CD4-positive, alpha-beta T cell treated with Interleukin-21 for 1 hour (primary cell): ENCODE measurements at regions not wholly inside any gene's neighbourhood (a gene's known extent, or its start where the extent isn't known, plus 50 kb on each side); places are given as distances from the start of the nearest gene placed in this dataset.

ENCODE experiments used
- DNase-seq: peaks from one replicate; pipeline ENCODE4 v3.0.0-alpha.2; 2020

GRCh38 chr1:208923946-208924720, 659.4 kb upstream of the CAMK1G start:
- DNase-seq: no peak

GRCh38 chr1:208924928-208925327, 658.6 kb upstream of the CAMK1G start:
- no peak for DNase-seq

- no peak for DNase-seq
Measured at GRCh38 chr1:208928349-208929010, 655.0 kb upstream of the CAMK1G start.

- no peak for DNase-seq
Measured at GRCh38 chr1:208929575-208929974, 653.9 kb upstream of the CAMK1G start.

DNA sequence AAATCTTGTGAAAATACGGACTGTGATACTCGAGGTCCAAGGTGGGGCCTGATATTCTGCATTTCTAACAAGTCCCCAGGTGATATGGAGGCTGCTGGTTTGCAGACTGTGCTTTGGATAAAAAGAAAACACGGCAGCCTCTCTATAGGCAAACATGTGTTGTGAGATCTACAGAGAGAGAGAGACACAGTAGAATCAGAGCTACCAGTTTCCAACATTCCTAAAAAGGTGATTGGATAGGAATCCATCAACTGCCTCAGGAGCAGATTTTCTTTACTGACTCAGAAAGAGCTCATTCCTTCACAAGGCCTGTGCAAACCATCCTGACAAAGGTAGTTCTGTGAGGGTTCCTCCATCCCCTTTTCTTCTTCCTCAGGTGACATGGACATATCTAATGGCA, 651.6 kb upstream of the CAMK1G start:
- no peak for DNase-seq

GRCh38 chr1:208933984-208934525, 649.5 kb upstream of the CAMK1G start:
- no peak for DNase-seq

DNA sequence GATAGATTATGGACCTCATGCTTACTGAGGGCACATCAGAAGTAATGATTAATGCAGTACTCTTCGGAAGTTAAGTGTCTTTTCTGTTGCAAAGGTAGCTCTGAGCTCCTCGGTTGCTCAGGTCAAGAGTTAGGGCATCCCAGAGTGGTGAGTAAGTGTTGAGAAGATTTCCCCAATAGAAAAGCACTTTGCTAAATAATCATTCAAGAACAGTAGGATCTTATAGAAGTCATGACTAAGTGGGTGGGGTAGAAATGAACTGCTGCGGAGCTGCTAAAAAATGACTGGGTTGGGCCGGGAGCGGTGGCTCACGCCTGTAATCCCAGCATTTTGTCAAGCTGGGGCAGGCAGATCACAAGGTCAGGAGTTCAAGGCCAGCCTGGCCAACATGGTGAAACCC, 648.6 kb upstream of the CAMK1G start:
- no peak for DNase-seq

- no peak for DNase-seq
Measured at GRCh38 chr1:208935517-208936187, 647.9 kb upstream of the CAMK1G start.

- no peak for DNase-seq
Measured at GRCh38 chr1:208939537-208940085, 643.9 kb upstream of the CAMK1G start.

GRCh38 chr1:208942394-208943130, 641.0 kb upstream of the CAMK1G start:
- no peak for DNase-seq

DNA sequence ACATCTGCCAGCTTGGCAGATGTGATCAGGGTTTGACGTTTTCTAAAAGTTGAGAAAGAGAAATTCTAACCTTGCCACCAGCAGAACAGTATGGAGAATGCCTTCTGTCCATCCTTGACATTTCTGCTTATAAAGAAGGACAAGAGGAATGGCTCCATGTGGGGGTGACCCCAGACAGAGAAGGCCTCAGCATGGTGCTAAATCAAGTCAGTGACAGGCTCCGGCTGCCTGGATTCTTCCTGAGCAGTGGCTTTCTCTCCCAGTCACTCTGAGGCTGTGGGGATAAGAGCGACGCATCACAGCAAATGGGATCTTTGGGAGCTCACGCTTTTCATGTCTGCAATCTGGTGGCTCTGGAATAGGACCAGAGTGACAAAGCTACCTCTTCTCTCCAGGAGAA, 640.2 kb upstream of the CAMK1G start:
- DNase-seq: no peak

GRCh38 chr1:208944981-208945451, 638.5 kb upstream of the CAMK1G start:
- DNase-seq: no peak

DNA sequence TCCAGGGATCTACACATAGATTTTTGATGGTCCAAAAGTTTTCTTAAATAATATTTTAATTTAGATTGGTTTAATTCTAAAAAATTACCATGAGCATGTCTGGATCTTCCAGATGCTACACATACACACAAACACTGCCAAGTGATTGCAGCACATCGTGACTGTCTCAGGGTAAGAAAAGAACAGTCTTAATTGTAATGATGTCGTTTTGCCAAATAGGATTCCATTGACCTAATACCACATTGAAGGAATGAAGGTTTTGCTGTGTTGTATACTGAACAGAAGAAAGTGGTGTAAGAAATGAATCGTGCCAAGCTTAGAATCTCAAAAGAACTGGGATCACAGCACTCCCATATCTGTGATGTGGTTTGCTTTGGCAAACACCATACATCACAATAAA, 633.3 kb upstream of the CAMK1G start:
- no peak for DNase-seq

- DNase-seq: no peak
Measured at GRCh38 chr1:208951026-208951525, 632.4 kb upstream of the CAMK1G start.

DNA sequence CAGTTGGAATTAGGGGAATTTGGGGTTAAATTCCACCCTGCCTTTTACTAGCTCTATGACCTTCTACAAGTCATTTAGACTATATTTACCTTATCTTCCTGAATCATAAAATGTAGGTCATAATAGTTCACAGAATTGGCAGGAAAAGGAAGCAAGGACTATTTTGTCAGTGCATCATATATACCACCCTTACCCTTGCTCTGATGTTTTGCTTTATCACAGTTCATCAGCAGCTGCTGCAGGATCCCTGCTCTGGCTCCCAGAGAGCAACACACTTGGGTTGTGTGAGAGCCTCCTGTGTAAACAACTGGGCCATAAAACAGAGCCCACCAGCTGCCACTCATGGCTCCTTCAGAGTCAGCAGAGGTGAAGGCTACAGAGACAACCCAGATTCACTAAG, 631.6 kb upstream of the CAMK1G start:
- no peak for DNase-seq

DNA sequence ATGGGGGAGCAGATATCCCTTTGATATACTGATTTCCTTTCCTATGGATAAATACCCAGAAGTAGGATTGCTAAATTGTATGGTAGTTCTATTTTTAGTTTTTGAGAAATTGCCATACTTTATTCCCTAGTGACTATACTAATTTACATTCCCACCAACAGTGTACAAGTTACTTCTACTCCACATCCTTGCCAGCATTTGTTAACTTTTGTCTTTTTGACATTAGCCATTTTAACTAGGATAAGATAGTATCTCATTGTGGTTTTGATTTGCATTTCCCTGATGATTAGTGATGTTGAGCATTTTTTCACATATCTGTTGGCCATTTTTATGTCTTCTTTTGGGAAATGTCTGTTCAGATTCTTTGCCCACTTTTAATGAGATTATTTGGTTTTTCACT, 620.6 kb upstream of the CAMK1G start:
- DNase-seq: no peak

DNA sequence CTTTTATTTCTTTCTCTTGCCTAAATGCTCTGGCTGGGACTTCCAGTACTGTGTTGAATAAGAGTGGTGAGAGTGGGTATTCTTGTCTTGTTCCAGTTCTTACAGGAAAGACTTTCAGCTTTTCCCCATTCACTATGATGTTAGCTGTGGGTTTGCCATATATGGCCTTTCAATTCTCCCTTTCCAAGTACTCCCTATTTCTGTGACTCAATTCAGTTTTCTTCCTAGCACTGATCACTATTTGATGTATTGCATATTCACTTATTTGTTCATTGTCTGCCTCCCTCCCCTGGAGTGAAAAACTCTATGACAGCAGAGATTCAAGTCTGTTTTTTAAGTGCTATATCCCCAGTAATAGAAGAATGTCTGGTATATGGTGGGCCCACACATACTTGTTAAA, 618.2 kb upstream of the CAMK1G start:
- no peak for DNase-seq

GRCh38 chr1:208967334-208967733, 616.2 kb upstream of the CAMK1G start:
- no peak for DNase-seq

DNA sequence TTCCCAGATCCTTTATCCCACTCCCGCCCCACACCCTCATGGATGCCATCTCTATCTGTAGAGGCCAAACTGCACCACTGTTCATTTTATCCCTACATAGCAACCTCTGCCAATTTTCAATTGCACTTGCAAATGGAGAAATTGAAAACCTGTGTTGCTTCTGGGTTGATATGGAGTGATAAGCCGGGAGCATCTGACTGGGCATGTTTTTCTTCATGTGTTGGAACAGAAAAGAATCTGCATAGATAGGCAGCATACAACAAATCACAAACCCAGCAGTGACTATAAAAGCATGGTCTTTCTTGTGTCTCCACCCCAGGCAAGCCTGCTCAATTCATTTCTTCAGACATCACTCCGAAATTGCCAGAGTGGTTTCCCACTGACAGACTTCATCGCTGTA, 608.8 kb upstream of the CAMK1G start:
- DNase-seq: no peak

GRCh38 chr1:208975456-208975855, 608.1 kb upstream of the CAMK1G start:
- DNase-seq: no peak

GRCh38 chr1:208977012-208977411, 606.5 kb upstream of the CAMK1G start:
- DNase-seq: no peak

DNA sequence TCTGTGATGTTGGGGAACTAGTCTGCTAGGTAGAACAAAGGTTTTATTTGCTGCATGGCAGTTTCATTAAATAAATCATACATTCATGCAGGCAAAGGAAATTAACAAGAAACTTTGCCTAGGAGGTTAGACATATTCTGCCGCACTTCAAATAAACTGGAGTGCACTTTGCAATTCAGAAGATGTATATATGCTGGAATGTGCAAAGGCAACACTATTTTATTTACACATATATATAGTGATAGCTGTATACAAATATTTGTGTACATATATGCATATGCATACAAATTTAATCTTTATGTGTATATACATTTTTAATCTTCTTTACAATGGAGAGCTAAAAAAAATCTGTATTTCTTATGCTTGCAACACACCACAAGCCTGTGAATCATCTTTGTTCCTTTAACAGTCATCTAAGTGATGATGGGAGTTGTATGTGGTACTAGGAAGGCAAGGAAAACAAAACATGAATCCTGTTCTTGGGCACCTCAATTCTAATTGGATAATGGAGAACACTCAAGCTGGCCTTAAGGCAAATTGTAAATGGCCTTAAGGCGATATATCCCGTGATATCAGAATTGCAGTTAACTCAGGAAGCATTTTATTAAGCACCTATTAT, 605.8 kb upstream of the CAMK1G start:
- no peak for DNase-seq
